ENCODE measurements at regions not wholly inside any gene's neighbourhood (a gene's known extent, or its start where the extent isn't known, plus 50 kb on each side); places are given as distances from the start of the nearest gene placed in this dataset.

GRCh38 chr4:24637173-24637572, 52.8 kb upstream of the DHX15 start:
- no peak for DNase-seq (ENCODE audit: low read depth in 4 of 6, low spot score in 6 of 6)
- H3K27ac ChIP-seq (ENCODE audit: low read depth, low read length): no peak overlapping the region
- H3K27me3 ChIP-seq (ENCODE audit: control insufficient read depth, insufficient read depth, low read length): no peaks in the 10 kb centered on the region
- no peaks in the 10 kb centered on the region for H3K4me1 ChIP-seq (ENCODE audit: control insufficient read depth, insufficient read depth, low read length)
- H3K4me3 ChIP-seq (ENCODE audit: low read depth, low read length): no peak overlapping the region
- no peaks in the 10 kb centered on the region for H3K9me3 ChIP-seq (ENCODE audit: control insufficient read depth, insufficient read depth, low read length)
- 96% methylated on average over 7 of the region's 13 CpGs for WGBS (ENCODE audit: insufficient coverage)
- H3K36me3 ChIP-seq (ENCODE audit: control insufficient read depth, insufficient read depth, low read length): no peaks in the 10 kb centered on the region

GRCh38 chr4:24638396-24638875, 54.1 kb upstream of the DHX15 start:
- no peak for DNase-seq (ENCODE audit: low read depth in 4 of 6, low spot score in 6 of 6)
- Histone ChIP-seq H3K9me3 (ENCODE audit: control insufficient read depth, insufficient read depth, low read length) (no peaks in the 10 kb centered on the region), H3K27me3 (ENCODE audit: control insufficient read depth, insufficient read depth, low read length) (no peaks in the 10 kb centered on the region), H3K27ac (ENCODE audit: low read depth, low read length) (no peak overlapping the region), H3K4me1 (ENCODE audit: control insufficient read depth, insufficient read depth, low read length) (no peaks in the 10 kb centered on the region), H3K36me3 (ENCODE audit: control insufficient read depth, insufficient read depth, low read length) (no peaks in the 10 kb centered on the region), H3K4me3 (ENCODE audit: low read depth, low read length) (no peak overlapping the region)
- no CpG with 5 or more reads among the region's 1 CpG for WGBS (ENCODE audit: insufficient coverage)

GRCh38 chr4:24639714-24640113, 55.4 kb upstream of the DHX15 start:
- H3K9me3 ChIP-seq (ENCODE audit: control insufficient read depth, insufficient read depth, low read length): no peaks in the 10 kb centered on the region
- no peak for DNase-seq (ENCODE audit: low read depth in 4 of 6, low spot score in 6 of 6)
- 95% methylated on average over 3 of the region's 5 CpGs for WGBS (ENCODE audit: insufficient coverage)
- no peak overlapping the region for H3K4me3 ChIP-seq (ENCODE audit: low read depth, low read length)
- no peak overlapping the region for H3K27ac ChIP-seq (ENCODE audit: low read depth, low read length)
- H3K27me3 ChIP-seq (ENCODE audit: control insufficient read depth, insufficient read depth, low read length): no peaks in the 10 kb centered on the region
- no peaks in the 10 kb centered on the region for H3K4me1 ChIP-seq (ENCODE audit: control insufficient read depth, insufficient read depth, low read length)
- H3K36me3 ChIP-seq (ENCODE audit: control insufficient read depth, insufficient read depth, low read length): no peaks in the 10 kb centered on the region

- no peak overlapping the region for H3K27ac ChIP-seq (ENCODE audit: low read depth, low read length)
- H3K4me3 ChIP-seq (ENCODE audit: low read depth, low read length): no peak overlapping the region
- no peak for DNase-seq (ENCODE audit: low read depth in 4 of 6, low spot score in 6 of 6)
- H3K27me3 ChIP-seq (ENCODE audit: control insufficient read depth, insufficient read depth, low read length): no peaks in the 10 kb centered on the region
- 80% methylated on average over 1 of the region's 7 CpGs for WGBS (ENCODE audit: insufficient coverage)
- no peaks in the 10 kb centered on the region for H3K9me3 ChIP-seq (ENCODE audit: control insufficient read depth, insufficient read depth, low read length)
- H3K36me3 ChIP-seq (ENCODE audit: control insufficient read depth, insufficient read depth, low read length): no peaks in the 10 kb centered on the region
- H3K4me1 ChIP-seq (ENCODE audit: control insufficient read depth, insufficient read depth, low read length): no peaks in the 10 kb centered on the region
Observed at GRCh38 chr4:24640366-24640765, 56.0 kb upstream of the DHX15 start.

- DNase-seq (ENCODE audit: low read depth in 4 of 6, low spot score in 6 of 6): no peak
- H3K4me3 ChIP-seq (ENCODE audit: low read depth, low read length): no peak overlapping the region
- no peaks in the 10 kb centered on the region for H3K36me3 ChIP-seq (ENCODE audit: control insufficient read depth, insufficient read depth, low read length)
- no peaks in the 10 kb centered on the region for H3K9me3 ChIP-seq (ENCODE audit: control insufficient read depth, insufficient read depth, low read length)
- H3K4me1 ChIP-seq (ENCODE audit: control insufficient read depth, insufficient read depth, low read length): no peaks in the 10 kb centered on the region
- no peaks in the 10 kb centered on the region for H3K27me3 ChIP-seq (ENCODE audit: control insufficient read depth, insufficient read depth, low read length)
- WGBS (ENCODE audit: insufficient coverage): no CpG with 5 or more reads among the region's 3 CpGs
- H3K27ac ChIP-seq (ENCODE audit: low read depth, low read length): no peak overlapping the region
Observed at GRCh38 chr4:24642981-24643547, 58.7 kb upstream of the DHX15 start.

GRCh38 chr4:24643774-24644520, 59.6 kb upstream of the DHX15 start:
- WGBS (ENCODE audit: insufficient coverage): no CpG with 5 or more reads among the region's 8 CpGs
- DNase-seq (ENCODE audit: low read depth in 4 of 6, low spot score in 6 of 6): no peak
- no peaks in the 10 kb centered on the region for H3K9me3 ChIP-seq (ENCODE audit: control insufficient read depth, insufficient read depth, low read length)
- no peaks in the 10 kb centered on the region for H3K36me3 ChIP-seq (ENCODE audit: control insufficient read depth, insufficient read depth, low read length)
- H3K4me3 ChIP-seq (ENCODE audit: low read depth, low read length): no peak overlapping the region
- H3K4me1 ChIP-seq (ENCODE audit: control insufficient read depth, insufficient read depth, low read length): no peaks in the 10 kb centered on the region
- H3K27ac ChIP-seq (ENCODE audit: low read depth, low read length): no peak overlapping the region
- no peaks in the 10 kb centered on the region for H3K27me3 ChIP-seq (ENCODE audit: control insufficient read depth, insufficient read depth, low read length)

GRCh38 chr4:24644983-24645764, 60.8 kb upstream of the DHX15 start:
- H3K27ac ChIP-seq (ENCODE audit: low read depth, low read length): no peak overlapping the region
- no peaks in the 10 kb centered on the region for H3K36me3 ChIP-seq (ENCODE audit: control insufficient read depth, insufficient read depth, low read length)
- H3K4me3 ChIP-seq (ENCODE audit: low read depth, low read length): no peak overlapping the region
- H3K9me3 ChIP-seq (ENCODE audit: control insufficient read depth, insufficient read depth, low read length): no peaks in the 10 kb centered on the region
- H3K27me3 ChIP-seq (ENCODE audit: control insufficient read depth, insufficient read depth, low read length): no peaks in the 10 kb centered on the region
- no CpG with 5 or more reads among the region's 6 CpGs for WGBS (ENCODE audit: insufficient coverage)
- peak in 1 of 6 donors; percentile 74 for DNase-seq (ENCODE audit: low read depth in 4 of 6, low spot score in 6 of 6)
- no peaks in the 10 kb centered on the region for H3K4me1 ChIP-seq (ENCODE audit: control insufficient read depth, insufficient read depth, low read length)

GRCh38 chr4:24645765-24646550, 61.6 kb upstream of the DHX15 start:
- 48% methylated on average over 2 of the region's 4 CpGs for WGBS (ENCODE audit: insufficient coverage)
- Histone ChIP-seq H3K27me3 (ENCODE audit: control insufficient read depth, insufficient read depth, low read length) (no peaks in the 10 kb centered on the region), H3K4me1 (ENCODE audit: control insufficient read depth, insufficient read depth, low read length) (no peaks in the 10 kb centered on the region), H3K9me3 (ENCODE audit: control insufficient read depth, insufficient read depth, low read length) (no peaks in the 10 kb centered on the region), H3K27ac (ENCODE audit: low read depth, low read length) (no peak overlapping the region), H3K36me3 (ENCODE audit: control insufficient read depth, insufficient read depth, low read length) (no peaks in the 10 kb centered on the region), H3K4me3 (ENCODE audit: low read depth, low read length) (no peak overlapping the region)
- DNase-seq (ENCODE audit: low read depth in 4 of 6, low spot score in 6 of 6): peak in 1 of 6 donors; percentile 68

- Histone ChIP-seq H3K36me3 (ENCODE audit: control insufficient read depth, insufficient read depth, low read length) (no peaks in the 10 kb centered on the region), H3K4me1 (ENCODE audit: control insufficient read depth, insufficient read depth, low read length) (no peaks in the 10 kb centered on the region), H3K9me3 (ENCODE audit: control insufficient read depth, insufficient read depth, low read length) (no peaks in the 10 kb centered on the region), H3K4me3 (ENCODE audit: low read depth, low read length) (no peak overlapping the region), H3K27me3 (ENCODE audit: control insufficient read depth, insufficient read depth, low read length) (no peaks in the 10 kb centered on the region), H3K27ac (ENCODE audit: low read depth, low read length) (no peak overlapping the region)
- 57% methylated on average over 3 of the region's 5 CpGs for WGBS (ENCODE audit: insufficient coverage)
- peak in 1 of 6 donors; percentile 50 for DNase-seq (ENCODE audit: low read depth in 4 of 6, low spot score in 6 of 6)
Observed at GRCh38 chr4:24646798-24647460, 62.6 kb upstream of the DHX15 start.

Data from spinal cord (tissue), 9 donors.